HepG2 (cell line): ENCODE measurements at regions not wholly inside any gene's neighbourhood (a gene's known extent, or its start where the extent isn't known, plus 50 kb on each side); places are given as distances from the start of the nearest gene placed in this dataset.

Source experiments
- ATAC-seq: fragments of 200-7000 bp; cut with Tn5 transposase; 3 replicates; pipeline ENCODE4 v1.9.1; 2020; ENCODE audit warnings: mild to moderate bottlenecking, moderate library complexity
- BruUV-seq: library from RNA; stranded (reverse); fragments of 400-500 nt; replicated peaks from 2 replicates; lab custom pipeline; 2021; lab: Mats Ljungman, UMichigan
- CTCF ChIA-PET: fragments of 300-600 bp; formaldehyde crosslinking; extraction: SDS; loops from one replicate; lab custom pipeline; 2021; ENCODE audit warnings: low total read pairs, inconsistent platforms, low intra/inter-chr PET ratio; lab: Yijun Ruan, JAX
- POLR2A ChIA-PET: fragments of 350-600 bp; sonication (Branson Sonifier 250); formaldehyde crosslinking; loops from one replicate; lab custom pipeline; 2020; ENCODE audit warnings: antibody characterized with exemption, inconsistent platforms; lab: Yijun Ruan, JAX
- DNase-seq: peaks from one replicate; pipeline ENCODE4 v3.0.0-alpha.2; 2015; ENCODE audit warnings: low spot score
- FAIRE-seq: peaks from 3 replicates; lab custom pipeline; 2011; peaks lifted over from hg19 to GRCh38; lab: Jason Lieb, UNC
- H2AFZ ChIP-seq: one replicate; pipeline ENCODE4 v1.6.1; 2011; ENCODE audit warnings: low read length, inconsistent platforms
- H3K27ac ChIP-seq: fragments of 300-600 bp; 3 replicates; pipeline ENCODE4 v1.8.0; 2011; ENCODE audit warnings: mixed run types, mild to moderate bottlenecking, mixed read lengths, low read length, inconsistent platforms; ENCODE audit not compliant: insufficient read depth; ENCODE audit errors: extremely low read length
- H3K27me3 ChIP-seq, 2 experiments: fragments of 200-600 bp in 1 of 2; 2 replicates in 1 of 2; 3 replicates in 1 of 2; pipeline versions ENCODE4 v1.6.0 to v1.8.0; 2011; ENCODE audit warnings: low read length in 2 of 2, mild to moderate bottlenecking in 2 of 2, moderate library complexity in 2 of 2, inconsistent platforms in 1 of 2; ENCODE audit not compliant: insufficient read depth in 2 of 2, control insufficient read depth in 1 of 2
- H3K36me3 ChIP-seq, 2 experiments: fragments of 200-600 bp in 1 of 2; replicated peaks in 1 of 2; 2 replicates in 1 of 2; 3 replicates in 1 of 2; pipeline versions ENCODE4 v1.5.1 to v1.8.0; 2011; ENCODE audit warnings: low read length in 2 of 2, inconsistent platforms in 1 of 2; ENCODE audit not compliant: insufficient read depth in 2 of 2, control insufficient read depth in 1 of 2
- H3K4me1 ChIP-seq: 2 replicates; pipeline ENCODE4 v1.5.1; 2012; ENCODE audit warnings: low read length, inconsistent platforms; ENCODE audit not compliant: insufficient read depth
- H3K4me2 ChIP-seq: 2 replicates; pipeline ENCODE4 v1.6.0; 2011; ENCODE audit warnings: low read depth, low read length, inconsistent platforms
- H3K4me3 ChIP-seq, 3 experiments: fragments of 200-600 bp in 1 of 3; sonication (generic), shearing (Covaris generic) in 1 of 3; replicated peaks in 1 of 3; 2 replicates each; pipeline ENCODE4 v1.5.1; 2011 to 2016; ENCODE audit warnings: low read length in 3 of 3, inconsistent platforms in 2 of 3, low read depth in 2 of 3, mild to moderate bottlenecking in 2 of 3, control low read depth in 1 of 3, mixed read lengths in 1 of 3; ENCODE audit not compliant: insufficient read depth in 1 of 3
- H3K79me2 ChIP-seq: one replicate; pipeline ENCODE4 v1.6.1; 2011; ENCODE audit warnings: low read length, inconsistent platforms; ENCODE audit not compliant: insufficient read depth
- H3K9ac ChIP-seq: 2 replicates; pipeline ENCODE4 v1.6.0; 2011; ENCODE audit warnings: mild to moderate bottlenecking, low read depth, low read length, inconsistent platforms; ENCODE audit not compliant: insufficient read depth
- H3K9me3 ChIP-seq: 2 replicates; pipeline ENCODE4 v1.5.1; 2012; ENCODE audit warnings: mild to moderate bottlenecking, low read length
- H4K20me1 ChIP-seq: 2 replicates; pipeline ENCODE4 v1.6.0; 2011; ENCODE audit warnings: inconsistent platforms, mild to moderate bottlenecking, low read length, moderate library complexity; ENCODE audit not compliant: insufficient read depth
- AHR ChIP-seq: IDR thresholded peaks from 2 replicates; pipeline ENCODE4 v1.6.1; 2018; ENCODE audit warnings: missing genetic modification reagents, missing compliant biosample characterization
- CCAR2 ChIP-seq: fragments of 200-400 bp; formaldehyde crosslinking; optimal IDR thresholded peaks from 2 replicates; pipeline ENCODE3; 2018; ENCODE audit warnings: low read depth, mild to moderate bottlenecking, low read length, moderate library complexity
- CREB1 ChIP-seq, 2 experiments: fragments of 450-650 bp in 1 of 2; IDR thresholded peaks; 2 replicates each; pipeline ENCODE4 v1.6.1; 2016 to 2017; ENCODE audit warnings: control low read depth in 1 of 2, mild to moderate bottlenecking in 1 of 2, missing compliant biosample characterization in 1 of 2, missing genetic modification characterization in 1 of 2
- ELF1 ChIP-seq: sonication (generic); formaldehyde crosslinking; IDR thresholded peaks from 2 replicates; pipeline ENCODE4 v1.4.0; 2020; ENCODE audit warnings: missing genetic modification reagents
- GABPB1 ChIP-seq: IDR thresholded peaks from 2 replicates; pipeline ENCODE4 v1.6.1; 2016; ENCODE audit warnings: mild to moderate bottlenecking, missing genetic modification reagents, moderate library complexity, missing compliant biosample characterization
- MED1 ChIP-seq: sonication (generic); formaldehyde crosslinking; IDR thresholded peaks from 2 replicates; pipeline ENCODE4 v1.4.0; 2020; ENCODE audit warnings: missing genetic modification reagents
- MEF2D ChIP-seq: sonication (generic); formaldehyde crosslinking; IDR thresholded peaks from 2 replicates; pipeline ENCODE4 v1.5.1; 2020; ENCODE audit warnings: mild to moderate bottlenecking, missing genetic modification reagents
- PAF1 ChIP-seq: IDR thresholded peaks from 2 replicates; pipeline ENCODE4 v1.6.1; 2016; ENCODE audit warnings: missing genetic modification reagents, missing compliant biosample characterization
- SAFB2 ChIP-seq: sonication (generic); formaldehyde crosslinking; IDR thresholded peaks from 2 replicates; pipeline ENCODE4 v1.5.1; 2020; ENCODE audit warnings: missing genetic modification reagents, low read depth, mild to moderate bottlenecking, borderline replicate concordance
- SMARCC2 ChIP-seq: fragments of 450-650 bp; IDR thresholded peaks from 2 replicates; pipeline ENCODE4 v1.6.1; 2017; ENCODE audit warnings: antibody characterized with exemption, mild to moderate bottlenecking
- SP4 ChIP-seq: sonication (generic); formaldehyde crosslinking; IDR thresholded peaks from 2 replicates; pipeline ENCODE4 v1.8.1; 2023; ENCODE audit warnings: mild to moderate bottlenecking, missing genetic modification reagents
- STAG1 ChIP-seq: sonication (generic); formaldehyde crosslinking; IDR thresholded peaks from 2 replicates; pipeline ENCODE4 v1.4.0; 2020; ENCODE audit warnings: missing genetic modification reagents
- ZBED4 ChIP-seq: sonication (generic); formaldehyde crosslinking; IDR thresholded peaks from 2 replicates; pipeline ENCODE4 v1.4.0; 2020; ENCODE audit warnings: missing genetic modification reagents, borderline replicate concordance
- ZFP90 ChIP-seq: sonication (generic); formaldehyde crosslinking; IDR thresholded peaks from 2 replicates; pipeline ENCODE4 v1.8.0; 2022; ENCODE audit warnings: missing genetic modification reagents, mild to moderate bottlenecking, inconsistent platforms, borderline replicate concordance
- ZNF160 ChIP-seq: sonication (generic); formaldehyde crosslinking; IDR thresholded peaks from 2 replicates; pipeline ENCODE4 v1.8.0; 2022; ENCODE audit warnings: mild to moderate bottlenecking, inconsistent platforms, missing genetic modification reagents
- ZNF414 ChIP-seq: sonication (generic); formaldehyde crosslinking; IDR thresholded peaks from 2 replicates; pipeline ENCODE4 v1.5.0; 2020; ENCODE audit warnings: missing genetic modification reagents
- WGBS: methylation state at CpG from one replicate; pipeline ENCODE4 v1.1.6; 2017; ENCODE audit warnings: low lambda C conversion rate; 5-methylcytosine and 5-hydroxymethylcytosine counted together
- in situ Hi-C: cut with HindIII; loops from 2 replicates; pipeline ENCODE4 v1.10.0; 2017; ENCODE audit warnings: low pct_unique_long_range_greater_than_20kb; ENCODE audit not compliant: extremely low pct_ligation_motif_present
- intact Hi-C: fragments of 100-400 bp; cut with micrococcal nuclease; formaldehyde crosslinking; loops from one replicate; pipeline ENCODE4 v1.10.0; 2022; ENCODE audit not compliant: unreplicated experiment

- no peak for TF ChIP-seq ZBED4 (CRISPR knock-in tag)
- no peak for TF ChIP-seq CCAR2
- TF ChIP-seq ZNF414 (CRISPR knock-in tag) = no peak
- no peak for TF ChIP-seq ZNF160 (CRISPR knock-in tag)
- no peak for TF ChIP-seq ELF1 (CRISPR knock-in tag)
Measured at GRCh38 chr18:37741032-37741623, 175.5 kb upstream of the CELF4 start (continued).

GRCh38 chr18:37734406-37734805 is 168.8 kb upstream of the CELF4 start:
- FAIRE-seq (no peak), ATAC-seq (no peak), DNase-seq (no peak)
- ChIA-PET CTCF (no interaction called here), POLR2A (no interaction called here)
- H3K9me3 ChIP-seq = no peaks in the 10 kb centered on the region
- H3K4me3 ChIP-seq = no peak overlapping the region
- H3K4me2 ChIP-seq = no peak overlapping the region
- no peaks in the 10 kb centered on the region for H3K79me2 ChIP-seq
- no peaks in the 10 kb centered on the region; a peak in 1 of 5 replicates for H3K27me3 ChIP-seq
- H3K27ac ChIP-seq = no peak overlapping the region
- in situ Hi-C loops = no loop called here
- intact Hi-C loops = no loop called here
- H3K9ac ChIP-seq = no peak overlapping the region
- no peaks in the 10 kb centered on the region for H4K20me1 ChIP-seq
- H2AFZ ChIP-seq = no peak overlapping the region
- H3K4me1 ChIP-seq = no peaks in the 10 kb centered on the region
- no TSS peak for BruUV-seq
- 1% methylated on average over 4 of the region's 4 CpGs for WGBS
- H3K36me3 ChIP-seq = no peaks in the 10 kb centered on the region
- TF ChIP-seq MEF2D (CRISPR knock-in tag) = no peak
- no peak for TF ChIP-seq PAF1 (CRISPR knock-in tag)
- no peak for TF ChIP-seq MED1
- no peak for TF ChIP-seq AHR (CRISPR knock-in tag)
- no peak for TF ChIP-seq STAG1
- no peak for TF ChIP-seq CREB1 (IDR thresholded peaks at IDR 0.05)
- no peak for TF ChIP-seq CREB1 (CRISPR knock-in tag; IDR thresholded peaks at IDR 0.05)
- no peak for TF ChIP-seq ZBED4 (CRISPR knock-in tag)
- TF ChIP-seq SAFB2 (CRISPR knock-in tag) = no peak
- no peak for TF ChIP-seq SMARCC2
- TF ChIP-seq ZFP90 (CRISPR knock-in tag) = no peak
- no peak for TF ChIP-seq GABPB1 (CRISPR knock-in tag)
- no peak for TF ChIP-seq SP4
